IPS-18c (cell line): ENCODE measurements at regions not wholly inside any gene's neighbourhood (a gene's known extent, or its start where the extent isn't known, plus 50 kb on each side); places are given as distances from the start of the nearest gene placed in this dataset.
"Not testable (repeated sequence)": the region's sequence is repeated elsewhere in the genome, so short reads cannot be mapped to it uniquely, and the experiment has no call there.

ENCODE experiments used
- H3K4me3 ChIP-seq: 2 replicates; pipeline ENCODE4 v1.7.0; 2013; ENCODE audit warnings: low read depth, mild to moderate bottlenecking, low read length, moderate library complexity; ENCODE audit not compliant: insufficient read depth
- H3K9me3 ChIP-seq: one replicate; pipeline ENCODE4 v1.6.1; 2013; ENCODE audit warnings: mild to moderate bottlenecking, low read length, moderate library complexity; ENCODE audit not compliant: control insufficient read depth, insufficient read depth

DNA sequence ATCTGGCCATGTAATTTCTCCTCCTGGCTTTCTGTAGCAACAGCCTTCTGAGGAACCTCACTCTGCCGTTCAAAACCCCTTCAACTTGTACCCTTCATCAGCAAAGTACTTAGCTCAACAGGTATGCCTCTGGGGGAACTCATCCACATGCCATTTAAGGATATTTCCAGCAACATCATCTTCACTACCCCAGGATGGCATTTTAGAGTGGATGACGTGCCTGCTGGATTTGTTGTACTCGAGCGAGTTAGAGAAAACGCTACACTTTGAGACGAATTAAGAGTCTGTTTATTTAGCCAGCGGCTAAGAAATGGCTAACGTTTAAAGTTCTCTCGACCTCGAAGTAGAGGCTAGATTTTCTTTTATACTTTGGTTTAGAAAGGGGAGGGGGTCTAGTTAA, 122.1 kb downstream of the UNC93B1 start:
- not testable (repeated sequence) for H3K4me3 ChIP-seq, H3K9me3 ChIP-seq

DNA sequence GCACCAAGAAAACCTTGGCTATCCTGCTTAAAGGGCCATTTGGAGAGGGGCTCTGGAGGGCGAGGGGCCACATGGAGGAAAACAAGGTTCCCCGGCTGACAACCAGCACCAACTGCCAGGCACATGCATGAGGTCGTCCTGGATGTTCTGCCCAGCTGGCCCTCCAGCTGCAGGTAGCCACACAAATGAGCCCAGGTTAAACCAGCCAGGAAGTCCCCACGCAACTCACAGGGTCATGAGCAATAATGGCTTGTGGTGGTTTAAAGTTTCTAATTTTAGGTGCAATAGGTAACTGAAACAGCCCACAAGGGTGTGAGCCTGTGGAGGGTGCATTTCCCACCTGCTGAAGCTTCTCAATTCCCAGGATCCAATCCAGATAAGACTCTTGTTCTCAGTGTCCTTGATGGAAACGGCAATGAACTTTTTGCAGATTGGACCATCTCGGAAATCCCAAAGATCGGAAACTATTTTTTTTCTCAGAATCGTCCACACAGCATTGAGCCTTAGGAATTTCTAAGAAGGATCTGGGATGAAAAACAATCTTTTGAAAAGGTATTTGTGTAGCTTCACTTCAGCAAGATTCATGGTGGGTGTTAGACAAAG, 123.2 kb downstream of the UNC93B1 start:
- not testable (repeated sequence) for H3K9me3 ChIP-seq, H3K4me3 ChIP-seq

DNA sequence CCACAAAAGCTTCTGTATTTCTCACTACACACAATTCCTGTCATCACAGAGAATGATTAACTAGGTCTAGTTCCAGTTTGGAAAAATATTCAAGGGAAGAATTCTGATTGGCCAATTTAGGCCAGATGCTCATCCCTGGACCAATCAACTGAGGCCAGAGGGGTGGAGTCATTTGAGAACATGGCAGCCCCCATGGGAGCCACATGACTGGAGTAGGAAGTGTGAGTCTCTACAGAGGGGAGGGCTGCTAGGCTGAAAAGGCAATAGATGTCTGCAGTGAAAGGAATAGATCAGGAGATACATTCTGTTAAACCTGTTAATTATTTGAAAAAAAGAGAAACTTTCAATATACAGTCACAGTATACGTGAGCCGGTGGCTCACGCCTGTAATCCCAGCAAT, 125.2 kb downstream of the UNC93B1 start:
- not testable (repeated sequence) for H3K9me3 ChIP-seq, H3K4me3 ChIP-seq

DNA sequence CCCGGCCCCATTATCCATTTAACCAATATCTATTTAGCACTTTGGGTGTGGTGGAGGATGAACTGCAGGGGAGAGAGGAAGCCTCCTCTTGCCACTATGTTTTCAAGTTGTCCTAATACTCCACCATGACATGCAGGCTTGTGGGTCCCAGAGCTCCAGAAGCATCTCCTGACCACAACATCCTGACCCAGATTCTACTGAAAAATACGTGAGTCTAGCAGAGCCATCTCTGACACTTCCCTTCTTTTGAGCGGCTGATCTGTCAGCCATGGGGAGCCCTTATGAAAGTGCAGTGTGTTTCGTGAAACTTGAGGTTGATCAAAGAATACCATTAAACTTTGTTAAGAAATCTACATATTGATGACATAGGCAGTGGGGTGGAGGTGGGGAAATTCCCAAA, 126.6 kb downstream of the UNC93B1 start:
- H3K4me3 ChIP-seq, H3K9me3 ChIP-seq: not testable (repeated sequence)

DNA sequence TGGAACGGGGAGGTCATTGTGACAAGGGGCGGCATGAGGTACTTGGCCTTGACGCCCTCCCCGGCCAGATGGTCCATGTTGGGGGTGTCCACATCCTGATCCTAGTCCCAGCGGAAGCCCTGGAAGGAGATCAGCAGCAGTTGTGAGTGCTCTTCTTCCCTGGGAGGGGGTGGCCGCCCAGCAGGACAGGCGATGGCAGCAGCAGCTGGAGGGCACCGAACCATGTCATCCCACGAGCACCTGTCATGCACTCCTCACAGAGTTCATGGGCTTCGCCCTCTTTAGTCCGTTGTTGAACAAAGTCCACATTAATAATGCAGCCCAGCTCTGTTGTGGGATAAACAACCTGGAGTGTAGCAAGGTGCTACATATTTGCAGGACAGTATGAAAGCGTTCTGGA, 130.7 kb downstream of the UNC93B1 start:
- not testable (repeated sequence) for H3K9me3 ChIP-seq, H3K4me3 ChIP-seq

DNA sequence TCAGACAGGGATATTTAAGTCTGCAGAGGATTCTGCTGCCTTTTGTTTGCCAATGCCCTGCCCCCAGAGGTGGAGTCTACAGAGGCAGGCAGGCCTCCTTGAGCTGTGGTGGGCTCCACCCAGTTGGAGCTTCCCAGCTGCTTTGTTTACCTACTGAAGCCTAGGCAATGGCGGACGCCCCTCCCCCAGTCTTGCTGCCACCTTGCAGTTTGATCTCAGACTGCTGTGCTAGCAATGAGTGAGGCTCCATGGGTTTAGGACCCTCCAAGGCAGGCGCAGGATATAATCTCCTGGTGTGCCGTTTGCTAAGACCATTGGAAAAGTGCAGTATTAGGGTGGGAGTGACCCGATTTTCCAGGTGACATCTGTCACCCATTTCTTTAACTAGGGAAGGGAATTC, 132.7 kb downstream of the UNC93B1 start:
- not testable (repeated sequence) for H3K9me3 ChIP-seq, H3K4me3 ChIP-seq

DNA sequence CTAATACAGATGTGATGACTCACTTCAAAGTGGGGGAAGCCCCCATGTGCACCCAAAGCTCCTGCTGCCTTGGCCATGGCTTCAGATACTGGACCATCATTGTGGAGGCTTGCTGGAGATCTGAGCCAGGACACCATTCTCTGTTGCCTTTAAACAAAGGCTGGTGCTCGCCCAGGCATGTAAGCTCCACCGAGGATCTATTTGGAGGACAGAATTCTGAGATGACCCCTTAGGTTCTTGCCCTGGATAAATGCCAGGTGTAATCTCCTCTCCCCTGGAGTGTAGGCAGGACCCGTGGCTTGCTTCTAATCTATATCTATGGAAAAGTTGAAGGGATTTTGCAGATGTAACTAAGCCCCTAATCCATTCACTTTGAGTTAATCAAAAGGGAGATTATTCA, 141.0 kb downstream of the UNC93B1 start:
- not testable (repeated sequence) for H3K9me3 ChIP-seq, H3K4me3 ChIP-seq

DNA sequence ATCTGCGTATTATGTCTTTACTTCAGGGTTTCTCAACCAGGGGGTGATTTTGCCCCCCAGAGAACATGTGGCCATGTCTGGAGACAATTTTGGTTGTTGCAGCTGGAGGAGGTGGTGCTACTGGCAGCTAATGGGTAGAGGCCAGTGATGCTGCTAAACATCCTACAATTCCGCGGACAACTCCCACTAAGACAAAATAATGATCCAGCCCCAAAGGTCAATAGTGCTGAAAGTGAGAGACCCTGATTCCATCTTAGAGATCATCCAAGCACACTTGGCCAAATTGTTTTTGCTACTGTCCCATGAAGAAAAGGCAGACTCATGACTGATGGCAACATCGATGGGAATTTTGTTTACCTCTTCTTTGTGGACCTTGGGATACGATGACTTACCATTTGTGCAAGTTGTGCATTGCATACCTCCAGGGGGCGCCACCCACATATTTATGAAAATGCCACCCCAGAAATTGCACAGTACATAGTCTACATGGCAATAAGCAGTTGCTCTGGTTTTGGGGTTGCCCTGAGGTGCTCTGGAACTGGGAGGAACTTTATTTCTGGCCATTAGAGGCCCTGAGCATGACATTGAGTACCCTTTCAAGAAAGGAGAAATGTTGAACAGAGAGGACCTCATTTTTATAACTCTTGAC, 144.3 kb downstream of the UNC93B1 start:
- H3K4me3 ChIP-seq, H3K9me3 ChIP-seq: not testable (repeated sequence)

DNA sequence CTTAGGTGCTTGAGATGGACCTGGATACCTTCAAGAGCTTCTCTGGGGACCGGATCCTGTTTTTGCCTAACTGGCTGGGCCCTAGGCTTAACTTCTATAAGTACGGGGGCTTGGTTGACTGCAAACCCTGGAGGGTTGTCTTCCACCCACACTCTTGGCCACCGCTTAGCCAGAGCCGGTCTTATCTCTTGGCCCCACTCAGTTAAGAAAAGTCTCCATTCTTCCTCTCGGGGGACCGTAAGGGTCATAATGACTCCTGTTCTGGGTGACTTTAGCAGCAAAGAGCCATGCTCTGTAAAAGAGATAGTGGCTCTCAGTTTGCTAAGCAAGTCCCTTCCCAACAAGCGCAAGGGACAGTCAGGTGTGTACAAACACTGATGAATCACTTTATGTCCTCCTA, 153.2 kb downstream of the UNC93B1 start:
- not testable (repeated sequence) for H3K9me3 ChIP-seq, H3K4me3 ChIP-seq

DNA sequence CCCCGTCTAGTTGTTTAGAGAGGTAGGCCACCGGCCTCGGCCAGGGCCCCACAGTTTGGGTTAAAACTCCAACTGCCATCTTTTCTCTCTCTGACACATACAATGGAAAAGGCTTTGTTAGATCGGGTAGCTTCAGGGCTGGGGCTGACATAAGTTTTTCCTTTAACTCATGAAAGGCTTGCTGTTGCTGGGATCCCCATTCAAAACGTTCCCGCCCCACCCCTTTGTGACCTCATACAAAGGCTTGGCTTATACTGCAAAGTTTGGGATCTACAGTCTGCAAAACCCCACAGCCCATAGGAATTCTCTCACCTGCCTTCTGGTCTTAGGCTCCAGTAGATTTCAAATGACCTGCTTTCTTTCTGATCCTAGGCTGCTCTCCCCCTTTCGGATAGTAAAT, 154.1 kb downstream of the UNC93B1 start:
- not testable (repeated sequence) for H3K9me3 ChIP-seq, H3K4me3 ChIP-seq

DNA sequence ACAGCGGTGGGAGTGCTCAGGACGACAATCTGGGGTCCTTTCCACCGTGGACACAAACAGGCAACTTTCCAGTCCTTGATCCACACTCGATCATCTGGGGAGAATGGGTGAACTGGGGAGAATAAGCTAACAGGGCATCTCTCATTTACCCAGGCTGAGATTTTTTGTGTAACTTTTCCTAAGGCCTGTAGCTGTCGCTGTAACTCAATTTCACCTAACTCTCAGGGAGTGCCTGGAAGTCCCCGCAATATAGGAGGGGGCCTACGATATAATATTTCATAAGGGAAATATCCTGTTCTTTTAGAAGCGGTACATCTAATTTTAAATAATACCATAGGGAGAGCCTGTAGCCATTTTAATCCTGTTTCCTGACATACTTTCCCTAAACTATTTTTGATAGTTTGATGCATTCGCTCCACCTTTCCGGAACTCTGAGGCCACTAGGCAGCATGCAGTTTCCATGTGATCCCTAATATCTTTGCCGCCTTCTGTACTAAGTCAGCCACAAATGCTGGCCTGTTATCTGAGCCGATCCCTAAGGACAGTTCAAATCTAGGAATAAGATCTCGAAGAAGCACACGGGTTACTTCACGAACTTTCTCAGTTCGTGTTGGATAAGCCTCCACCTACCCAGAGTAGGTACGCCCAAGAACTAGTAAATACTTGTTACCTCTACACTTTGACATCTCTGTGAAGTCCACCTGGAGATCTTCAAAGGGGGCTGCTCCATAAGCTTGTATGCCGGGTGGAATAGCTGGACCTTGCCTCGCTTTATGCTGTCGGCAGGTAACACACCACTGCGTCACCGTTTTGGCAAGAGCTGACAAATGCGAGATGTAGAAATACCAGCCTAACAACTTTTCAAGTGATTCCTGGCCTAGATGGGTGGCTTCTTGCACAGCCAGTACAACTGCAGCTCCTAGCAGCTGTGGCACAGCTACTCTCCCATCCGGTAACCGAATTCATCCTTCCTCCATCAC, 155.7 kb downstream of the UNC93B1 start:
- H3K9me3 ChIP-seq, H3K4me3 ChIP-seq: not testable (repeated sequence)

DNA sequence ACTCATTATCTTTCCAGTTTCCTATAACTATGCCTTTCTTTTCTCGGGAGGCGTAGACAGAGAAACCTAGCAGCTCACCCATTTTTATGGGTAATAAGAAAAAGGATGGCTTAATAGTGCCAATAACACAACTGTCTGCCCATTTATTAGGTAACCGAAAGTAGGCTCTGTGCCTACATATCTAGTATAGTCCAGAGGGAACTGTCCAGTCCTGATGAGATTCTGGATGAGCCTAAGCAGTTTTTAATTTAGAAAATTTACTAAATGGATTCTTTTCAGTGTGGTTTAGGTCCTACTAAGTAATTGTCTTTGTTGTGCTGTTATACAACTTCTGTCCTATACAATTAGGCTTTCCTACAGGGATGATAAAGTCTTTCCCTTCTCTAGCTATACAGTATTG, 157.6 kb downstream of the UNC93B1 start:
- H3K4me3 ChIP-seq, H3K9me3 ChIP-seq: not testable (repeated sequence)

DNA sequence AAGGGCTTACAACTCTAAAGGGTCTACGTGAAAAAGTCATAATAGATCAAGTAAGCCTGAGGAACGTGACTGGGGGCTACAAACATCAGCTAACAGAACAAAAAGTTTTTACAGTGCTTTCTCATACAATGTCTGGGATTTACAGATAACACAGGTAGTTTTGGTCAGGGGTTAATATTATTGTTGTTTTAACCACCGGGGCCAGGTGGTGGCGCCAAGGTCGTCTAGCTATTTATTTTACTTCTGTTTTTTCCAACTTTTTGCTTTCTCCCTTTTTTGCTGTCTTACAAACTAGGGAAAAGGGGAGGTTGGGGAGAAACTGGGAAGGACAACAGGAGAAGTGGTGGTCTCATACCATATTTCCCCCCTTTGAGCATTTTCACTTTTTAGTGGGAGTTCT, 158.6 kb downstream of the UNC93B1 start:
- H3K4me3 ChIP-seq, H3K9me3 ChIP-seq: not testable (repeated sequence)

DNA sequence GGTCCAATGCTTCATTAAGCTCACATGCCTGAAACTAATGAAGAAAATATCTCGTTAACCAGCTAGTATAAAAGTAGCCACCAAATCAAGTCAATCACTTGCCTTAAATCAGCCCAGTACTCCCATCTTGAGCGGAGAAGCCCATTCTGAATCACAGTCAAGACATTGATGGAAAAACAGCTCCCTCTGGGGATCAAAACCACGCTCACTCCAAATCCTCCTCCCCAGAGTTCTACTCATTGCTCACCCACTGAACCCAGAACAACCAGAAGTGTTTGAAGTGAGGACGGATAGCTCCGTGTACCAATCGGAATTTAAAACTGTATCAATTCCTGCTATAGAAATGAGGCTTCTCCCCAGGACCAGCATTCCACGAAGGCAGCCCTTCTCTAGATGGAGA, 163.3 kb downstream of the UNC93B1 start:
- H3K4me3 ChIP-seq, H3K9me3 ChIP-seq: not testable (repeated sequence)

DNA sequence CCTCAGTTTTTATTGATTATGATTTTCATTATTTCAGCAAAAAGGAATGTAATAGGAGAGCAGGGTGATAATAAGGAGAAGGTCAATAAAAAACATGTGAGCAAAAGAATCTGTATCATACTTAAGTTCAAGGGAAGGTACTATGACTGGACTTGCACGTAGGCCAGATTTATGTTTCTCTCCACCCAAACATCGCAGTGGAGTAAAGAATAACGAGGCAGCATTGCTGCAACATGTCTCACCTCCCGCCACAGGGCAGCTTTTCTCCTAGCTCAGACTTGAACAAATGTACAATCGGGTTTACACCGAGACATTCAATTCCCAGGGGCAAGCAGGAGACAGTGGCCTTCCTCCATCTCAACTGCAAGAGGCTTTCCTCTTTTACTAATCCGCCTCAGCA, 155.7 kb upstream of the ALDH3B2 start:
- not testable (repeated sequence) for H3K9me3 ChIP-seq, H3K4me3 ChIP-seq

DNA sequence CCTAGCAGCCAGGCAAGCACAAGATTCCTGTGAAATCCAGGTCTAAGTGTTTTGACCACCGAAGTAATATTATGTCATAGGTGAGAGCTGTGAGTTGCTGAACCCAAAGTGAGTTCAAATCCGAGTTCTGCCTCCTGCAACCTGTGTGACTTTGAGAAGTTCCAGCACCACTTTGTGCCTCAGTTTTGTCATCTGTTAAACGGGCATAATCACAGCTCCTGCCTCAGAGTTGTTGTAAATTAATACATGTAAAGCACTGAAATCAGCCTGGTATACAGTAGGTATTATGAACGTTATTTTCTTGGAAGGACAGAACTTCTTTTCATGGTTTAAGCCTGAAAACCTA, 152.5 kb upstream of the ALDH3B2 start:
- not testable (repeated sequence) for H3K9me3 ChIP-seq, H3K4me3 ChIP-seq

DNA sequence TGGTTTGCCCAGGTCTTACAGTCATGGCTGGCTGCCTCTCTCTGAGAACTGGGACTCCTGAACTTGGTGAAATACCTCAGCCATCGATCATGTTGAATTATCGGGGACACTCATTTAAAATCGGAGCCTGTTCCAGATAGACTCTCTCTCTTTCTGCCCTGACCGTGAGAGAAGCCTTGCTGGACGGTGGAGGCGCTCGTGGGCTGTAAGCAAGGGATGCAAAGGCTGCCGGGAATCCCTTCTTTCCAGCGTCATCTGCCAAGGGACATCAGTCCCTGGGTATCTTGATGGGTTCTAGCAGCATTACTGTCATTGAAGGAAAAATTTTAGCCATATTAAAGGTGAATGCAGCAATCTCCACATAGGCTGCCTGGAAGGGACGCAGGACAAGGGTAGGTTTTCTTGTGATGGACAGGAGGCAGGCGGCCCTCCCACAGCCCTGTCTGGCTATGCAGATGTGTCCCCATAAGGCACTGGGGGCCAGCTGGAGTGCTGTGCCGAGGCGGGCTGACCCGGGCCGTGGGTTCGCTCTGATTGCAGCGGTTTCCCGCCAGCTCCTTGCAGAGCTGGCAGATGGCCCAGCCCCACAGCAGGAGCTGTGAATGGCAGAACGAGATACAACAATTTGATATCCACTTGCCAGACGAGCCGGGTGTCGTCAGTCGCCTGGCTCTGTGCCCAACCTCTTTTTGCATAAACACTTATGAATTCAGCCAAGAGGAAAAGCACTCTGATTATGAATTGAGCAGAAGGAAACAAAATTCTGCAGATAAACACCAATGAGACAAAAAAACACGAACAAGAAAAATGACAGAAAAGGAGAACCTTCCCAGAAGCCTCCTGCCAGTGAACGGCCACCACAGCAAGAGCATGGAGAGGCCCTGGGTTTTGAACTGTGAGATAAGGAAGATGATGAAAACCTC, 151.9 kb upstream of the ALDH3B2 start:
- not testable (repeated sequence) for H3K4me3 ChIP-seq, H3K9me3 ChIP-seq
